ENCODE measurements at regions not wholly inside any gene's neighbourhood (a gene's known extent, or its start where the extent isn't known, plus 50 kb on each side); places are given as distances from the start of the nearest gene placed in this dataset.

GRCh38 chr10:129165076-129165720 lies 301.8 kb upstream of the MGMT start:
- no peak for DNase-seq (ENCODE audit: low read depth in 2 of 2)
- H3K4me3 ChIP-seq (replicated peaks in 1 of 2; ENCODE audit: low read depth in 2 of 2, low read length in 2 of 2), result no peak overlapping the region
- TF ChIP-seq CTCF (IDR thresholded peaks at IDR 0.05; ENCODE audit: low read depth, low read length), result no peak

GRCh38 chr10:129165770-129166169 lies 301.3 kb upstream of the MGMT start:
- TF ChIP-seq CTCF (IDR thresholded peaks at IDR 0.05; ENCODE audit: low read depth, low read length), result no peak

GRCh38 chr10:129168660-129169059 lies 298.4 kb upstream of the MGMT start:
- TF ChIP-seq CTCF (IDR thresholded peaks at IDR 0.05; ENCODE audit: low read depth, low read length), result no peak
- DNase-seq (ENCODE audit: low read depth in 2 of 2), result no peak
- H3K4me3 ChIP-seq (replicated peaks in 1 of 2; ENCODE audit: low read depth in 2 of 2, low read length in 2 of 2), result no peak overlapping the region

More at GRCh38 chr10:129165770-129166169, 301.3 kb upstream of the MGMT start:
- DNase-seq (ENCODE audit: low read depth in 2 of 2), result no peak
- H3K4me3 ChIP-seq (replicated peaks in 1 of 2; ENCODE audit: low read depth in 2 of 2, low read length in 2 of 2), result no peak overlapping the region

- DNase-seq (ENCODE audit: low read depth in 2 of 2), result no peak
- no peak for TF ChIP-seq CTCF (IDR thresholded peaks at IDR 0.05; ENCODE audit: low read depth, low read length)
- H3K4me3 ChIP-seq (replicated peaks in 1 of 2; ENCODE audit: low read depth in 2 of 2, low read length in 2 of 2), result no peak overlapping the region
Measured at GRCh38 chr10:129169115-129169514, 297.9 kb upstream of the MGMT start.

GRCh38 chr10:129170812-129171211 lies 296.2 kb upstream of the MGMT start:
- DNase-seq (ENCODE audit: low read depth in 2 of 2), result no peak
- no peak overlapping the region for H3K4me3 ChIP-seq (replicated peaks in 1 of 2; ENCODE audit: low read depth in 2 of 2, low read length in 2 of 2)
- TF ChIP-seq CTCF (IDR thresholded peaks at IDR 0.05; ENCODE audit: low read depth, low read length), result no peak

GRCh38 chr10:129171812-129172211 lies 295.2 kb upstream of the MGMT start:
- no peak overlapping the region for H3K4me3 ChIP-seq (replicated peaks in 1 of 2; ENCODE audit: low read depth in 2 of 2, low read length in 2 of 2)
- no peak for DNase-seq (ENCODE audit: low read depth in 2 of 2)
- TF ChIP-seq CTCF (IDR thresholded peaks at IDR 0.05; ENCODE audit: low read depth, low read length), result no peak
